C4-2B (cell line): ENCODE measurements at regions not wholly inside any gene's neighbourhood (a gene's known extent, or its start where the extent isn't known, plus 50 kb on each side); places are given as distances from the start of the nearest gene placed in this dataset.

Experiments used
- H3K27ac ChIP-seq: fragments of 450-650 bp; 2 replicates; pipeline ENCODE4 v1.5.1; 2017
- ZFX ChIP-seq: fragments of 450-650 bp; IDR thresholded peaks from 2 replicates; pipeline ENCODE4 v1.6.1; 2017
- TF ChIP-seq, protein P1 (sequence below): fragments of 450-650 bp; conservative IDR thresholded peaks from 2 replicates; pipeline ENCODE4 v1.5.1; 2017; ENCODE audit warnings: mild to moderate bottlenecking

DNA sequence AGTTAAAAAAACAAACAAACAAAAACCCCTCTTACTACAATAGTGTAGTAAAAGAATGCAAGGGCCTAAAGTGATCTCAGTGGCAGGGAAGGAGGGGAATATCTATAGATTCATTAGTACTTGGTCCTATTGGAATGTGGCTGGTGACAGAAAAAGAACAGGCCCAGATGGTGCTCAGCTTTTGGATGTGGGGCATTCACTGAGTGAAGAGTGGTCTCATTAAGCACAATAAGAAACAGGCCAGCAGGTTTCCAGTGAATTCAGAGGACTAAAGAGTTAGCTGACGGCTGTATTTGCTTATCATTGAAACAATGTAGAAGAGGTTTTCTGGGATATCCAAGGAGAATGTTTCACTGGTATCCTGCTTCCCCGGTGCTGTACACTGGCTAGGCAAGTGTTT, 243.8 kb upstream of the HHIP start:
- no peak overlapping the region for H3K27ac ChIP-seq
- no peak for TF ChIP-seq ZFX
- TF ChIP-seq, protein P1, sequence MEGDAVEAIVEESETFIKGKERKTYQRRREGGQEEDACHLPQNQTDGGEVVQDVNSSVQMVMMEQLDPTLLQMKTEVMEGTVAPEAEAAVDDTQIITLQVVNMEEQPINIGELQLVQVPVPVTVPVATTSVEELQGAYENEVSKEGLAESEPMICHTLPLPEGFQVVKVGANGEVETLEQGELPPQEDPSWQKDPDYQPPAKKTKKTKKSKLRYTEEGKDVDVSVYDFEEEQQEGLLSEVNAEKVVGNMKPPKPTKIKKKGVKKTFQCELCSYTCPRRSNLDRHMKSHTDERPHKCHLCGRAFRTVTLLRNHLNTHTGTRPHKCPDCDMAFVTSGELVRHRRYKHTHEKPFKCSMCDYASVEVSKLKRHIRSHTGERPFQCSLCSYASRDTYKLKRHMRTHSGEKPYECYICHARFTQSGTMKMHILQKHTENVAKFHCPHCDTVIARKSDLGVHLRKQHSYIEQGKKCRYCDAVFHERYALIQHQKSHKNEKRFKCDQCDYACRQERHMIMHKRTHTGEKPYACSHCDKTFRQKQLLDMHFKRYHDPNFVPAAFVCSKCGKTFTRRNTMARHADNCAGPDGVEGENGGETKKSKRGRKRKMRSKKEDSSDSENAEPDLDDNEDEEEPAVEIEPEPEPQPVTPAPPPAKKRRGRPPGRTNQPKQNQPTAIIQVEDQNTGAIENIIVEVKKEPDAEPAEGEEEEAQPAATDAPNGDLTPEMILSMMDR: no peak

DNA sequence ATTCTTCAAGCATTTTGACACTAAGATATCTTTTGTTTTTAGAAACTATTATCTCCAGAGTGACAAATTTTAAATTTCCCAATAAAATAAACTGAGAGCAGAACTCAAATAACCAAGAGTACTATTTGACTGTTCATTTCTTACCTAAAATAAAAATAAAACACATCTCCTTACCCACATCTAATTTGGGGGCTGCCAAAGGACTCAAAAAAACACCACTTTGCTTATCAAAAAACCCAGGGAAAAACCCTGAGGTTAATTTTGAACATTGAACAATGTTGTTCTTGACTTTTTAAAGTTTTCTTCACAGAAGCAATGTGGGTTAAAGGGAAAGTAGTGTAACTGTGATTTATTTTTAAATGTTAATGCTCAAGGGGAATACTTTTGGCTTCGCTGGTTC, 243.0 kb upstream of the HHIP start:
- TF ChIP-seq, protein P1: no peak
- TF ChIP-seq ZFX: no peak
- no peak overlapping the region for H3K27ac ChIP-seq

DNA sequence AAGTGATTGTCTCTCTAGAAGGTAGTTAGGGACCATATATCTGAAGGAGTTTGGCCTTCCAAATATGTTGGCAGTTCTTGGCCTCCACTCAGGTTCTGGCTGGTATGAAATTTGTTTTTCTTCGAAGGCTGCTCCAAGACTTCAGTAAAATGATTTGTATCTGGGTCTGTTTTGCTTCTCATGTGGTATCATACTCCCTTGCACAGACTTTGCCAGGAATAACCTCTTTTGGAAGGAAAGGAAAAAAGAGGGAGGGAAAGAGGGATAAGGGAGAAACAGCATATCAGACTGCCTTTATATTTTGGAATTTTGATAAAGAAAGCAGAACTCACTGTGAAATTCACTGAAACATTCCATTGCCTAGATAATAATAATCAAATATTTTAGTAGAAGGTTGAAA, 242.1 kb upstream of the HHIP start:
- TF ChIP-seq, protein P1: no peak
- no peak for TF ChIP-seq ZFX
- H3K27ac ChIP-seq: no peak overlapping the region

DNA sequence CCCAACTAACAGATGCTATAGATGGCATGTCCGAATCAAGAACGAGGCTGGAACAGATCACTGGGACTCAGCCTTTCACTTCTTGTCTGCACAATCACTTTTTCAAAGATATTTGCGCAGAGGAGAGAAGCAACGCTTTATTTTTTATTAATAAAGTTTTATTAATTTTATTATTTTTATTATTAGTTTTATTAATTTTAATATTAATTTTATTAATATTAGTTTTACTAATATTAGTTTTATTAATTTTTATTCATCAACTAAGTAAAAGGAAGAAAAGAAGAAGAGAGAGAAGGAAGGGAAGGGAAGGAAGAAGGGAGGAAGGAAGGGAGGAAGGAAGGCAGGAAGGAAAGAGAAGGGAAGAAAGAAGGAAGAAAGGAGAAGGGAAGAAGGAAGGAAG, 236.4 kb upstream of the HHIP start:
- no peak overlapping the region for H3K27ac ChIP-seq
- TF ChIP-seq, protein P1: no peak
- TF ChIP-seq ZFX: no peak

DNA sequence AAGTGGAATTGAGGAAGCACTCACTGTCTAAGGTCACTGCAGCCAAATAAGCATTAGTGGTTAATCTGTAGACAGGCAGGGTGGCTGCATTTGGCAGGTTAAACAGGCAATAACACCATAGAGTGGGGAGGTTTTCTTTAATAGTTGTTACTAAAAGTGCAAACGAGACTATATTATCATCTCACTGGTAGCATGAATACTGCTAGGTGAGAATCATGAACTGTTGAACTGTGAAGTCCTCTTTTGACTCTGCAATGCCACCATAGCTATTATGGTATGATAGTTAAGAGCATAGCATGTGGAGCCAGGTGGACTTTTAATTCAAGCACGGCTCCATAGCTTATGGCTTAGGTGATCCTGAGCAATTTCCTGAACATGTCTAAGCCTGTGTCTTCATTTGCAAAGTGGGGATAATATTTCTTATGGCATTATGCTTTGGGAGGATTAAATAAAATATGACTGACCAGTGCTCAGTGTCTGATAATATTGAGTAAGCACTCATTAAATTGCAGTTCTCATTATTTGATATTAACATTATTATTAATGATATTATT, 235.6 kb upstream of the HHIP start:
- TF ChIP-seq, protein P1: no peak
- no peak for TF ChIP-seq ZFX
- no peak overlapping the region for H3K27ac ChIP-seq

DNA sequence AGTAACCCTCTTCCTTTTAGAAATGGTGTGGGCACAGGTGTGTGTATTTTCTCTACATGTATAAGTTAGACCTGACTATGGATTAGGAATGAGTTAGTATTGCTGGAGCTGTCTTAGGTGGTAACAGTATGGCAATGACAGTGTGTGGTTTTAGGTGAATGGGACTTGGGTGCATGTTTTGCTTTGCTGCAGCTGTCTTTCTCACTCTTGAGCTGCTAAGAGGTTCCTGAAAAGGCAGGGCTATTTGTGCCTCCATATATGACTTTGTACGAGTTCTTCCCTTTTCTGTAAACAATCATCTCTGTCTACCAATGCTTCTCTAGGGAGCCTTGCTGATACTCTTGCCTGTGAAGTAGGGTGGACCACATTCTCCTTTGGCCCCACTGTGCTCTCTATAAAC, 234.8 kb upstream of the HHIP start:
- TF ChIP-seq ZFX: no peak
- TF ChIP-seq, protein P1: no peak
- H3K27ac ChIP-seq: no peak overlapping the region

DNA sequence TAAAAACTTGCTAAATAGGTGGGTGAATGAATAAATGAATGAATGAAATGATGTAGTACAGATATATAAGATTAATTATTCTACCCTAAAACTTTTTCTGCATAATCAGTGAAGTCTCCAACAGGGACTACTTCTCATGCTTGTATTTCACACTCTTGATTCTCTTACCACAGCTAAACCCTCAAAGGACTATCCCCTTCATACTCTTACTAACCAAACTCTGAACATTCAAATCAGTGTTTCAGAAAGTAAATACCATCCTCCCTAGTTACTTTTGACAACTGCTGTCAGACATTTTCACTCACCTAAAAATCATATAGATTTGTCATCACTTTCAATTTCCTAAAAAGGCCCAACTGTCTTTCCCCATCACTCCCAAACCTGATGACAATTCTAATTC, 234.3 kb upstream of the HHIP start:
- no peak overlapping the region for H3K27ac ChIP-seq
- TF ChIP-seq, protein P1: no peak
- TF ChIP-seq ZFX: no peak
